Gastroesophageal sphincter (tissue), 3 donors: ENCODE measurements at regions not wholly inside any gene's neighbourhood (a gene's known extent, or its start where the extent isn't known, plus 50 kb on each side); places are given as distances from the start of the nearest gene placed in this dataset.

Experiments
- CTCF ChIP-seq, 4 experiments: fragments of 200-600 bp in 2 of 4; fragments of 450-650 bp in 2 of 4; sonication (generic) in 1 of 4; IDR thresholded peaks; one replicate each; pipeline ENCODE4 v1.5.1; 2017 to 2019; ENCODE audit warnings: antibody characterized with exemption in 4 of 4, mild to moderate bottlenecking in 2 of 4, moderate library complexity in 2 of 4
- EP300 ChIP-seq: sonication (generic); formaldehyde crosslinking; IDR thresholded peaks from one replicate; pipeline ENCODE4 v1.6.1; 2017; ENCODE audit warnings: antibody characterized with exemption, mild to moderate bottlenecking

- TF ChIP-seq CTCF (IDR thresholded peaks at IDR 0.05) (no peak), EP300 (no peak)
These were observed 143.4 kb upstream of the ADO start for GRCh38 chr10:62661143-62661542.
